Stimulated activated CD8-positive, alpha-beta memory T cell treated with anti-CD3 and anti-CD28 coated beads, Interleukin-7, amount 100 ng/mL, for 24 hours (primary cell): ENCODE measurements at regions not wholly inside any gene's neighbourhood (a gene's known extent, or its start where the extent isn't known, plus 50 kb on each side); places are given as distances from the start of the nearest gene placed in this dataset.
"Not testable (repeated sequence)": the region's sequence is repeated elsewhere in the genome, so short reads cannot be mapped to it uniquely, and the experiment has no call there.

Source experiments
- DNase-seq: peaks from one replicate; pipeline ENCODE4 v3.0.0-alpha.2; 2020; ENCODE audit warnings: low read depth

DNA sequence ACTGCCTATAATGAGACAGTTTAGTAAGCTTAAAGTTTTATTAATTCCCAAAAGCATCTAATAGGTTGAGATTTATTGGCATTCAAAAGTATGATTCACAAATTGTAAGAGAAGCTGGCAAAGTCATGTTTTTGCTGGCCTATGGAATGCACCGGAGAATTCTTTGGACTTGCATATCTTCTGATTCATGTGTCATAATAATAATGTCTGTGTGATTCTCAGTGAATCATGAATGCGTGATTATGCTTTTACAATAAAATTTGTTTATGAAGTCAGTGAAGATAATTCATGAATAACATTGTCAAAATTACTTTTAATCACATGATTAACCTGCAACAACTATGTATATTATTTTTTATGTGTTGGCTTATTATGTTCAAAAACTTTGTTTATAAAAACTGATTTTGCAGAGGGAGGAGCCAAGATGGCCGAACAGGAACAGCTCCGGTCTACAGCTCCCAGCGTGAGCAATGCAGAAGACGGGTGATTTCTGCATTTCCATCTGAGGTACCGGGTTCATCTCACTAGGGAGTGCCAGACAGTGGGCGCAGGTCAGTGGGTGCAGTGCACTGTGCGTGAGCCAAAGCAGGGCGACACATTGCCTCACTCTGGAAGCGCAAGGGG lies 389.2 kb downstream of the SRGAP2C start:
- not testable (repeated sequence) for DNase-seq

DNA sequence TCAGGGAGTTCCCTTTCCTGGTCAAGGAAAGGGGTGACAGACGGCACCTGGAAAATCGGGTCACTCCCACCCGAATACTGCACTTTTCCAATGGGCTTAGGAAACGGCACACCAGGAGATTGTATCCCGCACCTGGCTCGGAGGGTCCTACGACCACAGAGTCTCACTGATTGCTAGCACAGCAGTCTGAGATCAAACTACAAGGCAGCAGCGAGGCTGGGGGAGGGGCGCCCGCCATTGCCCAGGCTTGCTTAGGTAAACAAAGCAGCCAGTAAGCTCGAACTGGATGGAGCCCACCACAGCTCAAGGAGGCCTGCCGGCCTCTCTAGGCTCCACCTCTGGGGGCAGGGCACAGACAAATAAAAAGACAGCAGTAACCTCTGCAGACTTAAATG lies 389.7 kb downstream of the SRGAP2C start:
- not testable (repeated sequence) for DNase-seq

DNA sequence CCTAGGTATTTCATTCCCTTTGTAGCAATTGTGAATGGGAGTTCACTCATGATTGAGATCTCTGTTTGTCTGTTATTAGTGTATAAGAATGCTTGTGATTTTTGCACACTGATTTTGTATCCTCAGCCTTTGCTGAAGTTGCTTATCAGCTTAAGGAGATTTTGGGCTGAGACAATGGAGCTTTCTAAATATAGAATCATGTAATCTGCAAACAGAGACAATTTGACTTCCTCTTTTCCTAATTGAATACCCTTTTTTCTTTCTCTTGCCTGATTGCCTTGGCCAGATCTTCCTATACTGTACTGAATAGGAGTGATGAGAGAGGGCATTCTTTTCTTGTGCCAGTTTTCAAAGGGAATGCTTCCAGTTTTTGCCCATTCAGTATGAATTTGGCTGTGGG lies 398.1 kb downstream of the SRGAP2C start:
- not testable (repeated sequence) for DNase-seq

DNA sequence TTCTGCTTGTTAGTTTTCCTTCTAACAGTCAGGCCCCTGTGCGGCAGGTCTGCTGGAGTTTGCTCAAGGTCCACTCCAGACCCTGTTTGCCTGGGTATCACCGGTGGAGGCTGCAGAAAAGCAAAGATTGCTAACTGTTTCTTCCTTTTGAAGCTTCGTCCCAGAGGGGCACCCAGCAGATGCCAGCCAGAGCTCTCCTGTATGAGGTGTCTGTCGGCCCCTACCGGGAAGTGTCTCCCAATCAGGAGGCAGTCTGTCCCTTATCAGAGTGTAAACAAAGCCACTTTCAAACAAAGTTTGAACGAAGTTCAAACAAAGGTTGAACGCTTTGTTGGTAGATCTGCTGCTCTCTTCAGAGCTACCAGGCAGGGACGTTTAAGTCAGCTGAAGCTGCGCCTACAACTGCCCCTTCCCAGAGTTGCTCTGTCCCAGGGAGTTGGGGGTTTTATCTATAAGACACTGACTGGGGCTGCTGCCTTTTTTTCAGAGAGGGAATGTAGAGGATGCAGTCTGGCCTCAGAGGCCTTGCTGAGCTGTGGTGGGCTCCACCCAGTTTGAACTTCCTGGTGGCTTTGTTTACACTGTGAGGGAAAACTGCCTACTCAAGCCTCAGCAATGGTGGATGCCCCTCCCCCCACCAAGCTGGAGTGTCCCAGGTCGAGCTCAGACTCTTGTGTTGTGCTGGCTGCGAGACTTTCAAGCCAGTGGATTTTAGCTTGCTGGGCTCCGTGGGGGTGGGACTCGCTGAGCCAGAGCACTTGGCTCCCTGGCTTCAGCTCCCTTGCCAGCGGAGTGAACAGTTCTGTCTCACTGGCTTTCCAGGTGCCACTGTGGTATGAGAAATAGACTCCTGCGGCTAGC lies 401.8 kb downstream of the SRGAP2C start:
- DNase-seq, result no peak

DNA sequence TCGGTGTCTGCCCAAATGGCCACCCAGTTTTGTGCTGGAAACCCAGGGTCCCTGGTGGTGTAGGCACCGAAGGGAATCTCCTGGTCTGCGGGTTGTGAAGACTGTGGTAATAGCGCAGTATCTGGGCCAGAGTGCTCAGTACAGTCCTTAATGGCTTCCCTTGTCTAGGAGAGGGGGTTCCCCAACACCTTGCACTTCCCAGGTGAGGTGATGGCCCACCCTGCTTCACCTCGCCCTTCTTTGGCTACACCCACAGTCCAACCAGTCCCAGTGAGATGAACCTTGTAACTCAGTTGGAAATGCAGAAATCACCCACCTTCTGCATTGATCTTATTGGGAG lies 402.4 kb downstream of the SRGAP2C start:
- no peak for DNase-seq

DNA sequence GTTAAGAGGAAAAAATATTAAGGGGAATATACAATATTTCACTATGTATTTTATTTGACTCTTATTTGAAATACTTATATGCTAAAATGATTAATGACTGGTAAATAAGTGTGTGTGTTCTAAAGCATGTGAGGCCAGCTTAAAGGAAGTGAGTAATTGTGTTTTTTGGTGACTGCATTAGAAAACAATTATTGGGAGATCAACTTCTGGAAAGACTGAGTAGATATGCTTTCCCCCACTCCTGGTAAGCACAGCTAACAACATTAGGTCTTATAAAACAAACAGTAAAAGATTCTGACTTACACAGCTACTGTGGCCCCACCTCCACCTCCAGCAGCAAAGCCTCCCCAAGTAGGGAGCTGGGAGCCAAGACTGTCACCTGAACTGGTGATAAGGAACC lies 403.0 kb downstream of the SRGAP2C start:
- no peak for DNase-seq

DNA sequence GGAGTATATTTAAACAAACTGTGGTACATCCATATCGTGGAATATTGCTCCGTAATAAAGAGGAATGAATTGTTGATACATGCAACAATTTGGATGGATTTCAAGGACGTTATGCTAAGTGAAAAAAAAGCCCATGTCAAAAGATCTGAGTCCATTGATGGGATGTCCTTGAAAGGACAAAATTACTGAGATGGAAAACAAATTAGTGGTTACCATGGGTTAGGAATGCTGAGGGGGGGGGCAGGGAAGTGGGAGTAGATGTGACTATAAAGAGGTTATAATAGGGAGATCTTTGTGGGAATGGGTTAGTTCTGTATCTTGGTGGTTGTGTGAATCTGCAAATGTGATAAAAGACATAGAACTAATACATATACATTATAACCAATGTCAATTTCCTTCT lies 409.3 kb downstream of the SRGAP2C start:
- no peak for DNase-seq

DNA sequence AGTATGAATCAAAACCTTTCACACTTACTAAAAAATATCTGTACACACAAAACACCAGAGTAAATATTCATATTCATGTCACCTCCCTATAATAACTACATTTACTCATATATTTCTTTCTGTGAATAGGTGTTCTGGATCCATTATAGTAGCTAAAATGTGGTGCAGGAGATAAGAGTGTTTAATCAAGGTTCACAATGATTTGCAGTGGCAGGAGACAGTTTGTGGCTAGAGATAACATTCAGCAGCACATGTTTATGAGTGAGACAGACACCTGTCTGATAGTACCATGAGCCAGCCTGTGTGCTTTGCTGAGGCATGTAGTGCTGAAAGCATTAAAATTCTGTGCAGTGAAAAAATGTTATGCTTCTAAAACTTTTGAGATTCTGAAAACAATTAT lies 410.3 kb downstream of the SRGAP2C start:
- DNase-seq, result no peak

DNA sequence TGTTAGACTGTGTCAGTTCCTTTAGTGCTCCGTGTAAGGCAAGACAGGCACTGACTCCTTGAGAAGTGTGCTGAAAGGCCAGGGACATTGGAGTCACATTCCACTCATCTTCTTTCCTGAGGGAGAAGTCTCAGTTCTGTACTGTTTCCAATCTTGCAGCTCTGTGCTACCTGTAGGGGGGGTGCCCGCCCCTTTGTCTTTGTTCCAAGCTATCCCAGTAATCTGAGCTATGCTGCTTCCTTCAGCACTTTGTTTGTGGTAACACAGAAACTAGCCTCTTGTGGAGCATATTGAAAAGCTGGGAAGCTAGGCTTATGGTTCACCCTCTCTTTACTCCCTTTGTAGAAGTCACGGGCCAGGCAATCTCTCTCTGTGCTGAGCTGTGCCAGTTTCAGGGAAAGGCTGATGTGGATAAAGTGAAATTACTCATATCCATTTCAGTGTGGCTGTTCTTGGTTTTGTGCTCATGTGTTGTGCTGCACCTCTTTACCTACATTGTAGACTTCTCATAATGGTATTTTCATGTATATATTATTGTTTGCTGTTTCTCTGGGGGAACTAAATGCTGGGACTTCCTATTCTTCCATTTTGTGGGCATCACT lies 420.2 kb downstream of the SRGAP2C start:
- not testable (repeated sequence) for DNase-seq

DNA sequence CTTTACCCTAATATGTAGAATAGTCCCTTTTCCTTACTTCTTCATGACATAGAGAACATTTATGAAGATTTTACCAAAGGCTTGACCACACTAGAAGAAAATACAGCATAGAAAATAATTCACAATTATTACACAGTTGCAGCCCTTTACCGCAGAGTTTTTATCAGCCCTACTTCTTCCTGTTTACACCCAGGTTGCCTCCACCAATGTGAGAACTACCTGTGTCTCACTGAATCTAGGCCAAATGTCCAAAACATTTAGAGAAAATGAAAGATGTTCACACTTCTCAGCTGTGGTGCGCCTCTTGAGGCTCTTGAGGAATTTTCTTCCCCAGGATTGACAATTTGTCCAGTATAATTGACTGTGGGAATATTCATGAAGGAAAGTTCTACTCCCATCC lies 422.7 kb downstream of the SRGAP2C start:
- DNase-seq, result not testable (repeated sequence)
